OCI-LY7 (cell line): ENCODE measurements at regions not wholly inside any gene's neighbourhood (a gene's known extent, or its start where the extent isn't known, plus 50 kb on each side); places are given as distances from the start of the nearest gene placed in this dataset.

Source experiments
- EZH2phosphoT487 ChIP-seq: fragments of 200-600 bp; sonication (generic); IDR thresholded peaks from 2 replicates; pipeline ENCODE4 v1.6.1; 2018; ENCODE audit warnings: low read depth, borderline replicate concordance, mild to moderate bottlenecking, mixed run types, antibody characterized with exemption, low read length, moderate library complexity, mixed read lengths
- TF ChIP-seq, protein P1 (sequence below): fragments of 200-600 bp; sonication (generic); conservative IDR thresholded peaks from 2 replicates; pipeline ENCODE4 v1.5.1; 2014; ENCODE audit warnings: mild to moderate bottlenecking, antibody characterized with exemption, low read length, moderate library complexity, mixed read lengths

GRCh38 chr20:19081937-19082336 is 130.5 kb upstream of the SLC24A3 start:
- TF ChIP-seq, protein P1, sequence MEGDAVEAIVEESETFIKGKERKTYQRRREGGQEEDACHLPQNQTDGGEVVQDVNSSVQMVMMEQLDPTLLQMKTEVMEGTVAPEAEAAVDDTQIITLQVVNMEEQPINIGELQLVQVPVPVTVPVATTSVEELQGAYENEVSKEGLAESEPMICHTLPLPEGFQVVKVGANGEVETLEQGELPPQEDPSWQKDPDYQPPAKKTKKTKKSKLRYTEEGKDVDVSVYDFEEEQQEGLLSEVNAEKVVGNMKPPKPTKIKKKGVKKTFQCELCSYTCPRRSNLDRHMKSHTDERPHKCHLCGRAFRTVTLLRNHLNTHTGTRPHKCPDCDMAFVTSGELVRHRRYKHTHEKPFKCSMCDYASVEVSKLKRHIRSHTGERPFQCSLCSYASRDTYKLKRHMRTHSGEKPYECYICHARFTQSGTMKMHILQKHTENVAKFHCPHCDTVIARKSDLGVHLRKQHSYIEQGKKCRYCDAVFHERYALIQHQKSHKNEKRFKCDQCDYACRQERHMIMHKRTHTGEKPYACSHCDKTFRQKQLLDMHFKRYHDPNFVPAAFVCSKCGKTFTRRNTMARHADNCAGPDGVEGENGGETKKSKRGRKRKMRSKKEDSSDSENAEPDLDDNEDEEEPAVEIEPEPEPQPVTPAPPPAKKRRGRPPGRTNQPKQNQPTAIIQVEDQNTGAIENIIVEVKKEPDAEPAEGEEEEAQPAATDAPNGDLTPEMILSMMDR, result no peak
- no peak for TF ChIP-seq EZH2phosphoT487
